Glomerular endothelial cell (primary cell): ENCODE measurements at regions not wholly inside any gene's neighbourhood (a gene's known extent, or its start where the extent isn't known, plus 50 kb on each side); places are given as distances from the start of the nearest gene placed in this dataset.
"Not testable (repeated sequence)": the region's sequence is repeated elsewhere in the genome, so short reads cannot be mapped to it uniquely, and the experiment has no call there.

Experiments used
- DNase-seq: peaks from one replicate; pipeline ENCODE4 v3.0.0-alpha.2; 2011; ENCODE audit warnings: low read depth, low spot score; ENCODE audit errors: extremely low read depth

DNA sequence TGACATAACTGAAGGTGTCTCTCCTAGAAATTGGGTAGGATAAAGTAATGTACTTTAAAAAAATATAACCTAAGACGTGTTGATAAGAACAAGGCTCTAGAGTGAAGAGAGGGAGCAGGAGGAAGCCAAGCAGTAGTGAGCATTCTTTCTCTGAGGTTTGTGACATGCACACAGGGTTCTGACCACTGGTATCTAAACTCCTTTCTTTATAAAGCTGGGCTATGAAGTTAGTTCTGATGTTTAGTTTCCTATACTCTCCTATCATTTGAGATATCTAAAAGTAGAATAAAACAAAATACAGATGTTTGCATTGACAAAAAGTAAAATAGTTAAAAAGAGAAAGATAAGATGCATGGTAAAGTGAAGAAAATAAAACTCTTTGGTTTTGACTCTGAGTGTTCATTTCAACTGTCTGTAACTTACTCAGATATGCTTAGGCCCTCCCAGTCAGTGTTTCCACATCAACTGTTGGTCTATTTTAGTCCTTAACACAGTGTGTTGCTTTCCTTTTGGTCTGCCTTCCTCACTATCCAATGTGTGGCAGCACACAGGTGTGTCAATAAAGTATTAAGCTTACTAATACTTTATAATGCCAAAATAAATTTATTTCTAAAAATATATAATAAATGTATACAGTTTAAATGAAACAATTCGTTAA is 543.5 kb downstream of the PTPRC start:
- DNase-seq = no peak

DNA sequence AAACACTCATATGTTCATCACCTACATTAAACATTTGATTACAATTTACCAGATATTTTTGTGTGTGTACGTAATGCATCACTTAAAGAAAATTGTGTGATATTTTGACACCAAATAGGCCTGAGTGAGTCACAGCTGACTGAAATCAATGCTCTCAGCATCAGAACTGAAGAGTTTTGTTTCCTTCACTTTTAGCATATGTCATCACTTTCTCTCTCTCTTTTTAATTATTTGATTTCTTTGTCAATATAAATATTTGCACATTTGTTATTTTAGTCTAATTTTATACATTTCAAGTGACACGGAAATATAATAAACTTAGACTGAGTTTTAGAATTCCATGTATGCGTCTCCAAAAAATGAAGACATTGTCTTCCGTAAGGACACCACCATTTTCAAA is 545.3 kb downstream of the PTPRC start:
- no peak for DNase-seq

DNA sequence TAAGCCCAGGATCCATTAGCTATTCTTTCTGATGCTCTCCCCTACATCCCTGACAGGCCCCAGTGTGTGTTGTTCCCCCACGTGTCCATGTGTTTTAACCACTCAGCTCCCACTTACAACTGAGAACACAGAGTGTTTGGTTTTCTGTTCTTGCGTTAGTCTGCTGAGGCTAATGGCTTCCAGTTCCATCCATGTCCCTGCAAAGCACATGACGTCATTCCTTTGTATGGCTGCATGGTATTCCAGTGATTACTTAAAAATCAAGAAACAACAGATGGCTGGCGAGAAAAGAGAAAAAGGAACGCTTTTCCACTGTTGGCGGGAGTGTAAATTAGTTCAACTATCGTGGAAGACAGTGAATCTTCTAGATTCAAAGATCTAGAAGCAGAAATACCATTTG is 556.0 kb downstream of the PTPRC start:
- DNase-seq = no peak

GRCh38 chr1:199197695-199198094 is 558.9 kb downstream of the PTPRC start:
- DNase-seq = no peak

- no peak for DNase-seq
These were observed 563.5 kb downstream of the PTPRC start for GRCh38 chr1:199202331-199202730.

DNA sequence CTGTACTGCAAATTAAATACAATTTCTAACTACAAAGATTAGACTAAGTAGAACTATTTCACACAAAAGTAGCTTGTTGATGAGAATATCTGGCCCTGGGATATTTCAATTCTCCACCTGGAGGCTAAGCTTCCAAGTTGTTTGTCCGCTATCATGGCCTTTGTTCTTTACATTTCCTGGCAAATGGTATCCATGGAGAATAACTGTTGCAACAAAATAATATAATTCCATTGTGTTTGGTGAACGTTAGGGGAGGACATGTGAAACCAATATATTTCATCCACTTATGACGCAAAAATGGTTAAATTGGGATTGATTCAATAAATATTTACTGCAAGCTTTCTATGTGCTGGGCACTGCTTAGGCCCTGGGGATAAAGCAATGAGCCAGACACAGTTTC is 565.4 kb downstream of the PTPRC start:
- DNase-seq = no peak

GRCh38 chr1:199205740-199206441 is 567.1 kb downstream of the PTPRC start:
- no peak for DNase-seq

DNA sequence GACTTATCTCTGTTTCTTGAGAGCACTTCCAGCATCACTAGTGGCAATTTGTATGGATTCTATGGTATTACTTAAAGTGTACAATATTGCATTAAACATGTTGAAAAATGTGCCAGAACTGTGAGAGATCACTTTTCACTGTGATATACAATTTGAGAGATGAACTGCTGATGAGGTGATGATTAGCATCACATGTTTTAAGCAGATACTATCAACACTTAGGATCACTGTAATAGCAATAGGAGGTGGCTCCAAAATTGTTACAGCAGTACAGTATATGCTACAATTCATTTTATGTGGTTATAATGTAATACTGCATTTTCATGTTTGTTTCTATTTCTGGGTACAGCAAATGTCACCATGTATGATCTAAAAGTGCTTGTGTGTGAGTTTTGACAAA is 570.0 kb downstream of the PTPRC start:
- no peak for DNase-seq

DNA sequence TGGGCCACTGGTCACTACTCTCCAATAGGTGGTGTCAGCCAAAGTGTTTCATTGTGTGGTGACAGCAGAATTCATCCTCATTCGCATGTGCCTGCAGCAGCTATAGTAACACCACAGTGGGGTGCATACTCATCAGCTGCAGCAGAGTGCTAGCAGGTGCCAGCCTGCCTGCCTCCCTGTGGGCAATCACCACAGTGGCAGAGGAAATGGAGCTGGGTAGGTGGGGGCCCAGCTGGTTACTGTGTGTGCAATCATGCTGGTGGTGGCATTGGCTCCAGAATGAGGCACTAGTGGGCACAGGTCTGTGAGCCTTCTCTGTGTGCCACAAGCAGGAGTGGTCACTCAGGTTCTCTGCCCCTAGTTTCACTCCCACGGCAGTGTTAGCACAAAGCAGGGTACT is 579.2 kb downstream of the PTPRC start:
- no peak for DNase-seq

GRCh38 chr1:199218533-199218932 is 579.7 kb downstream of the PTPRC start:
- no peak for DNase-seq

DNA sequence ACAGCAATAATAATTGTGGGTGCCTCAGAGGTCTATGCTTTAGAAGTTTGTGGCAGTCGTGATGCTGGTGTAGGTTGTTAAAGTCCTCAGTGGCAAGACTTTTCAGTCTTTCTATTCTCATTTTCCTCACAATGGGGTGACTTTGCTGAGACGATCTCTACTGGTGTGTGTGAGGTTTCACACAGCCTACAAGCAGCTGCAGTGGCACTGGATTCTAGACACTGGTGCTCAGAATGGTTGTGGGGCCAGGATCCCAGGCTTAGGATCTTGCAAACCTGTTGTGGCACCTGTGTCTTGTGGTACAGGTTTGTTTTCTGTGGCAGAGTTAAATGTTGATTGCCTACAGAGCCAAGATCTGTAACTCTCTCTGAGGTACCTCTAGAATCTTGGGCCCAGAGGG is 581.2 kb downstream of the PTPRC start:
- DNase-seq = no peak

- no peak for DNase-seq
These were observed 582.7 kb downstream of the PTPRC start for GRCh38 chr1:199221371-199222150.

DNA sequence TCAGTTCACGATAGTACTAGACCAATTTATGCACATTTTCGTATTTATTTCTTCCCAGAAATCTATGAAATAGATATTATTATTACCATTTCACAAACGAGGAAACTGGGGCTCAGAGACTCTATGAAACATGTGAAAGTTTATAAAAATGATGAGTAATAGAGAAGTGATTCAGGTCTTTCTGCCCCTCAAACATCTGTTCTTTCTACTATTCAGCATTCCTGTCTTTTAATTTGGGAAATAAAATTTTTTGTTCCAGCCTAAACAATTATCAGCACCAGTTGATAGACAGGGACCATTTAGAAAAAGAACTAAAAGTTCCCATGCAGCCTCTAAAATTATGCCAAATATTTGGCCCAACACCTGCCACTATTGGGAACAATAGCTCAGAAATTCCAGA is 585.1 kb downstream of the PTPRC start:
- no peak for DNase-seq

DNA sequence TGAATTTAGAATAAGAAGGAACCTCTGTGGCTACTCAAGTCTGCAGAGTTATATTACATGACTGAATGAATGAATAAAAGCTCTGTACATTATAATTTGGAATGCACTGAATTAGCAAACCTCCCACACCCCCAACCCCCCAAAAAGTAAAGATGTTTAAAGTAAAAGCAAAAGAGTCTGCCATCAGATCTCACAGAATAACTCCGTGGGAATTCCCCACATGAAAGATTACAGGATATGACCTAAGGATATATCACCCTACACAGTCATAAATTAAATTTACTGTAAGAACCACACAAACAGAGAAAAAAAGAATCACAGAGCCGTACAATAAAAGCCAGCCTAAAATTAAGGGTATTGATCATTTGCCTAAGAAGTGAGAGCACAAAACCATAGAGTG is 587.3 kb downstream of the PTPRC start:
- no peak for DNase-seq

DNA sequence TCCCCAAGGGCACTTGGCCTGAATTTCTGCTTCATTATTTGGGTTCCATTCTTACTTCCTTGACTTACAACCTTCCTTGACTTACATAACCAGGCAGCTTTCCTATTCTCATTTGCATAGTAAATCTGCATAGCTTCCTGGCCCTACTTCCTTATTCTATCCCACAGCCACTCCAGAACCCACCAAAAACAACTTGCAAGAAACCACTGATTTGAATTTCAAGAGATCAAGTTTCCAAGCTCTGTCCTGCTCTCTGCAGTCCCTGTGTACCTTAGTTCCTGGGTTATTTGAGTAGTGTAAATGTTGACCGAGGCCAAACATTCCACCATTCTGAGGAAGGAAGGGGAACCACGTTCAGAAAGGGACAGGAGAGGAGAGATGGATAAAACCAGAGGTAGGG is 603.3 kb downstream of the PTPRC start:
- no peak for DNase-seq

DNA sequence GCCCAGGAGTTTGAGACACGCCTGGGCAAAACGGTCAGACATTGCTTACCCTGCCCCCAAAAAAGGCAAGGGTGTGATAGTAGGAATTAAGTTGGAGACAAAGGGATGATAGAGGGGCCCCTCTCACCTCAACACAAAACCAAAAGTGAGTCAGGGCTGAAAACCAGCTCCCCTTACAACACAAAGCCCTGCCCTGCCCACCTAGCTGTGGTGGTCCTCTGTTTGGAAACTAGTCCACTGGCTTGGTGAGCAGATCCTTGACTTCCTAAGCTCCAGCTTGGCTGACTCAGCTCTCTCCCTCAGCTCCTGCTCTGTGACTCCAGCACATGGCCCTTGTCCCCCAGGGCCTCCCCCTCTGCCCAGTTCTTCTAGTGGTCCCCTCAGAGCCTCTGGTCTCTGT is 603.8 kb downstream of the PTPRC start:
- no peak for DNase-seq

DNA sequence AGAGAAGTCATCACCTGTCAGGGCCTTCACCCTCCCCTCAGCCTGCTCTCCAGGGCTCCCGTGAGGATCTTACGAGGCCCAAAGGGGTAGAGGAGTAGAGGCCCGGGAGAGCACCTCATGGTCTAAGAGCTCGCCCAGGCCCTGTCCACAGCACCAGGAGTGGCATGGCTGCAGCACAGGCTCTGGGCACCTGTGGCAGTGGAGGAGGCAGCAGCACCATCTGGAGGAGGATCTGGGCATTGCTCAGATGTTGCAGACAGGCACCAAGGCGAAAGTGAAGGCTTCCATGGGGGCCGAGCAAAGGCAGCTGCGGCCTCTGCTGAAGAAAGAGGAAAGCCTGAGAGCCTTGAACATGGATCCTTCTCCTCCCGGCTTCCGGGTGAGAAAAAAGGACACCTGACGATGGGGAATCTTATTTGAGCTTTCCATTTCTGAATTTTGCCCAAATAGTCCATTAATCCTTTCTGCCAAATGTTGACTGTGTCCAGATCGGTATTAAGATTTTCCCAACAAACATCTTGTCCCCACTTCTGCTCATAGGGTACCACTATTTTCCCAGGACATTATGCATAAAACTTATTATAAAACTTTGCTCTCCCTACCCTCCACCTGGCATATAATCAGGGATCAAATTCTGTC is 604.7 kb downstream of the PTPRC start:
- no peak for DNase-seq

GRCh38 chr1:199245946-199246345 is 607.1 kb downstream of the PTPRC start:
- no peak for DNase-seq

GRCh38 chr1:199246716-199247115 is 607.9 kb downstream of the PTPRC start:
- no peak for DNase-seq

DNA sequence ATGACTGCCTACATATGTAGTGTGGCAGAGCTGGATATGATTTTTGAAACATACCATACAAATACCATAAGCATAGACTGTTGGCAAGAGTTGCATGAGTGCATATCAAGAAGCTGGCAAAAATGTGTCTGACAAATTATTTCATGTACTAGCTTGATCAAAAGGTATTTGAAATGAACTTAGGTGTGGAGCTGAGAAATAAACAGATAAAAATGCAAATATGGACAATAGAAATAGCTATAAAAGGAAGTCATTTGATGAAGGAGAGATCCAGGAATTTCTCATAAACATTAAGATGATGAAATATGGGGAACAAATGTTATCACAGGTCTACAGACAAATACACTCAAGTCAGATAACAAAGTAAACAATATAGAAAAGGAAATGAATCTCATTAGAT is 609.1 kb downstream of the PTPRC start:
- DNase-seq = no peak

DNA sequence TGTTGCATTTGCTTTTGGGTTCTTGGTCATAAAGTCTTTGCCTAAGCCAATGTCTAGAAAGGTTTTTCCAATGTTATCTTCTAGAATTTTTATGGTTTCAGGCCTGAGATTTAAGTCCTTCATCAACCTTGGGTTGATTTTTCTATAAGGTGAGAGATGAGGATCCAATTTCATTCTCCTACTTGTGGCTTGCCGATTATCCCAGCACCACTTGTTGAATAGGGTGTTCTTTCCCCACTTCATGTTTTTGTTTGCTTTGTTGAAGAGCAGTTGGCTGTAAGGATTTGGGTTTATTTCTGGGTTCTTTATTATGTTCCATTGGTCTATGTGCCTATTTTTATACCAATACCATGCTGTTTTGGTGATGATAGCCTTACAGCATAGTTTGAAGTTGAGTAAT is 615.2 kb downstream of the PTPRC start:
- DNase-seq = not testable (repeated sequence)

GRCh38 chr1:199261328-199261727 is 622.5 kb downstream of the PTPRC start:
- DNase-seq = no peak
